Suprapubic skin (tissue), 3 donors: ENCODE measurements at regions not wholly inside any gene's neighbourhood (a gene's known extent, or its start where the extent isn't known, plus 50 kb on each side); places are given as distances from the start of the nearest gene placed in this dataset.

Experiments used
- POLR2A ChIP-seq, 2 donors: fragments of 450-650 bp; IDR thresholded peaks; one replicate each; pipeline ENCODE4 v1.6.1; 2017; ENCODE audit warnings: antibody characterized with exemption in 2 of 2, mild to moderate bottlenecking in 2 of 2, moderate library complexity in 2 of 2
- TF ChIP-seq, protein P1 (sequence below), 2 donors: fragments of 200-600 bp in 1 of 2; fragments of 450-650 bp in 1 of 2; sonication (generic) in 1 of 2; IDR thresholded peaks; one replicate each; pipeline ENCODE4 v1.5.1; 2016 to 2019; ENCODE audit warnings: antibody characterized with exemption in 2 of 2, mild to moderate bottlenecking in 1 of 2, moderate library complexity in 1 of 2

DNA sequence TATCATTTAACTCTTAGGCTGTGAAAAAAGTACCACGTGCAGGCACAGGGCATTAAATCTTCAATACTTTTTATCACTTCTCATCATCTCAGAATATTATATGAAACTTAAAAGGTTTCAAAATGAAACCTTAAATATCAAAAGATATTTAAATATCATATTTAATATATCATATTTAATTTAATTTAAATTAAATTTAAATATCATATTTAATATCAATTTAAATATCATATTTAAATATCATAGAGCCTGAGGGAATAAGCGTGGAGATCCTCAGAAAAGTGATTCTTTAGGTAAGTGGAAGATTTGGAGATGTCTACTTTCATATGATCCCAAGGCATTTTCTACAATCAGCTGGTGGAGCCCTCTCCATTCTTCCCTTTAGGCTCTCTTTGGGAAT, 716.6 kb downstream of the OTOL1 start:
- TF ChIP-seq, protein P1, sequence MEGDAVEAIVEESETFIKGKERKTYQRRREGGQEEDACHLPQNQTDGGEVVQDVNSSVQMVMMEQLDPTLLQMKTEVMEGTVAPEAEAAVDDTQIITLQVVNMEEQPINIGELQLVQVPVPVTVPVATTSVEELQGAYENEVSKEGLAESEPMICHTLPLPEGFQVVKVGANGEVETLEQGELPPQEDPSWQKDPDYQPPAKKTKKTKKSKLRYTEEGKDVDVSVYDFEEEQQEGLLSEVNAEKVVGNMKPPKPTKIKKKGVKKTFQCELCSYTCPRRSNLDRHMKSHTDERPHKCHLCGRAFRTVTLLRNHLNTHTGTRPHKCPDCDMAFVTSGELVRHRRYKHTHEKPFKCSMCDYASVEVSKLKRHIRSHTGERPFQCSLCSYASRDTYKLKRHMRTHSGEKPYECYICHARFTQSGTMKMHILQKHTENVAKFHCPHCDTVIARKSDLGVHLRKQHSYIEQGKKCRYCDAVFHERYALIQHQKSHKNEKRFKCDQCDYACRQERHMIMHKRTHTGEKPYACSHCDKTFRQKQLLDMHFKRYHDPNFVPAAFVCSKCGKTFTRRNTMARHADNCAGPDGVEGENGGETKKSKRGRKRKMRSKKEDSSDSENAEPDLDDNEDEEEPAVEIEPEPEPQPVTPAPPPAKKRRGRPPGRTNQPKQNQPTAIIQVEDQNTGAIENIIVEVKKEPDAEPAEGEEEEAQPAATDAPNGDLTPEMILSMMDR (IDR thresholded peaks at IDR 0.05), result no peak
- TF ChIP-seq POLR2A (IDR thresholded peaks at IDR 0.05), result no peak
